Spleen (tissue), 11 donors: ENCODE measurements at regions not wholly inside any gene's neighbourhood (a gene's known extent, or its start where the extent isn't known, plus 50 kb on each side); places are given as distances from the start of the nearest gene placed in this dataset.
"Not testable (repeated sequence)": the region's sequence is repeated elsewhere in the genome, so short reads cannot be mapped to it uniquely, and the experiment has no call there.

Experiments used
- DNase-seq: peaks from one replicate; pipeline ENCODE4 v3.0.0-alpha.2; 2020
- H3K27ac ChIP-seq, 8 donors: fragments of 200-600 bp; sonication (generic) in 7 of 8; 1 replicate in 4 of 8; 2 replicates in 4 of 8; pipeline versions ENCODE4 v1.5.0 to v1.8.0; 2016 to 2021; ENCODE audit warnings: inconsistent platforms in 4 of 8, mild to moderate bottlenecking in 4 of 8, moderate library complexity in 1 of 8
- H3K27me3 ChIP-seq, 7 donors: fragments of 200-600 bp; sonication (generic) in 6 of 7; replicated peaks in 1 of 7; 1 replicate in 4 of 7; 2 replicates in 3 of 7; pipeline versions ENCODE4 v1.5.0 to v1.8.0; 2016 to 2021; ENCODE audit warnings: inconsistent platforms in 3 of 7, mild to moderate bottlenecking in 1 of 7
- H3K36me3 ChIP-seq, 6 donors: fragments of 200-600 bp; sonication (generic) in 5 of 6; 1 replicate in 4 of 6; 2 replicates in 2 of 6; pipeline versions ENCODE4 v1.5.0 to v1.8.0; 2016 to 2021; ENCODE audit warnings: inconsistent platforms in 2 of 6
- H3K4me1 ChIP-seq, 6 donors: fragments of 200-600 bp; sonication (generic) in 5 of 6; 1 replicate in 3 of 6; 2 replicates in 3 of 6; pipeline versions ENCODE4 v1.5.0 to v1.8.0; 2016 to 2021; ENCODE audit warnings: inconsistent platforms in 3 of 6
- H3K4me3 ChIP-seq, 8 donors: fragments of 200-600 bp; sonication (generic) in 7 of 8; 1 replicate in 4 of 8; 2 replicates in 4 of 8; pipeline versions ENCODE4 v1.5.0 to v1.8.0; 2016 to 2021; ENCODE audit warnings: inconsistent platforms in 4 of 8, mild to moderate bottlenecking in 4 of 8, moderate library complexity in 2 of 8
- H3K9me3 ChIP-seq, 8 donors: fragments of 200-600 bp; sonication (generic) in 7 of 8; 1 replicate in 4 of 8; 2 replicates in 4 of 8; pipeline versions ENCODE4 v1.5.0 to v1.8.0; 2016 to 2021; ENCODE audit warnings: inconsistent platforms in 4 of 8
- CTCF ChIP-seq, 11 experiments: fragments of 200-600 bp in 7 of 11; fragments of 450-650 bp in 4 of 11; sonication (generic) in 4 of 11; IDR thresholded peaks in 8 of 11; conservative IDR thresholded peaks in 3 of 11; 1 replicate in 7 of 11; 2 replicates in 4 of 11; pipeline versions ENCODE4 v1.4.0 to v1.8.0; 2016 to 2021; ENCODE audit warnings: antibody characterized with exemption in 11 of 11, inconsistent platforms in 4 of 11, mild to moderate bottlenecking in 1 of 11
- POLR2A ChIP-seq, 3 donors: fragments of 450-650 bp; IDR thresholded peaks; one replicate each; pipeline ENCODE4 v1.5.1; 2017; ENCODE audit warnings: antibody characterized with exemption in 3 of 3, mild to moderate bottlenecking in 1 of 3
- POLR2AphosphoS5 ChIP-seq, 3 donors: sonication (generic); formaldehyde crosslinking; IDR thresholded peaks; one replicate each; pipeline ENCODE4 v1.5.1; 2017; ENCODE audit warnings: antibody characterized with exemption in 3 of 3
- WGBS, 5 donors: extraction: QIAGEN DNeasy Blood & Tissue Kit in 3 of 5; methylation state at CpG; one replicate each; pipeline versions ENCODE4 v1.1.5 to v1.1.7; 2013 to 2018; 5-methylcytosine and 5-hydroxymethylcytosine counted together
- intact Hi-C: fragments of 100-400 bp; cut with DNase I; formaldehyde crosslinking; loops from one replicate; pipeline ENCODE4 v1.15.0; 2023; ENCODE audit warnings: low total_unique reads
- donor health status: healthy with polysubstance abuse.
- donor health status: DM: no; HTN: no; CAD: no; lungs with moderate emphysema.
- donor health status: DM: no; HTN: no; CAD: no.
- donor health status: Bipolar disorder and iron deficiency.
- donor health status: healthy.
- donor health status: DM: no; HTN: no; CAD: no.
- donor health status: DM: yes; HTN: yes; CAD: no.

GRCh38 chr12:67045650-67046049 is 223.5 kb upstream of the CAND1 start:
- no peaks in the 10 kb centered on the region for H3K36me3 ChIP-seq
- no peak overlapping the region for H3K4me3 ChIP-seq
- intact Hi-C loops: no loop called here
- WGBS, 5 donors: 86 to 94% (median 90%) methylated on average over 5 of the region's 5 CpGs
- peaks cover 0 to 3% (median 0%) of the 10 kb centered on the region in 8 donors for H3K9me3 ChIP-seq
- DNase-seq: no peak
- H3K27me3 ChIP-seq: no peaks in the 10 kb centered on the region
- no peak overlapping the region for H3K27ac ChIP-seq
- no peaks in the 10 kb centered on the region for H3K4me1 ChIP-seq
- TF ChIP-seq POLR2AphosphoS5 (IDR thresholded peaks at IDR 0.05) (no peak), CTCF (IDR thresholded peaks at IDR 0.05 in 8 of 11, conservative IDR thresholded peaks at IDR 0.05 in 3 of 11) (no peak), POLR2A (IDR thresholded peaks at IDR 0.05) (no peak)

GRCh38 chr12:67046062-67046461 is 223.1 kb upstream of the CAND1 start:
- no peak overlapping the region for H3K4me3 ChIP-seq
- H3K9me3 ChIP-seq: peaks cover 0 to 3% (median 0%) of the 10 kb centered on the region in 8 donors
- no peaks in the 10 kb centered on the region for H3K27me3 ChIP-seq
- intact Hi-C loops: no loop called here
- no peak overlapping the region for H3K27ac ChIP-seq
- WGBS, 5 donors: 85 to 94% (median 88%) methylated on average over 4 of the region's 4 CpGs
- no peaks in the 10 kb centered on the region for H3K4me1 ChIP-seq
- no peak for DNase-seq
- no peaks in the 10 kb centered on the region for H3K36me3 ChIP-seq
- TF ChIP-seq POLR2A (IDR thresholded peaks at IDR 0.05) (no peak), CTCF (IDR thresholded peaks at IDR 0.05 in 8 of 11, conservative IDR thresholded peaks at IDR 0.05 in 3 of 11) (no peak), POLR2AphosphoS5 (IDR thresholded peaks at IDR 0.05) (no peak)

- Histone ChIP-seq H3K9me3 (peaks cover 0 to 3% (median 0%) of the 10 kb centered on the region in 8 donors), H3K4me3 (no peak overlapping the region), H3K27me3 (no peaks in the 10 kb centered on the region), H3K36me3 (no peaks in the 10 kb centered on the region), H3K4me1 (no peaks in the 10 kb centered on the region), H3K27ac (no peak overlapping the region)
- no peak for DNase-seq
- WGBS, 5 donors: 88 to 98% (median 94%) methylated on average over 2 of the region's 2 CpGs
- TF ChIP-seq POLR2AphosphoS5 (IDR thresholded peaks at IDR 0.05): no peak
- no peak for TF ChIP-seq CTCF (IDR thresholded peaks at IDR 0.05 in 8 of 11, conservative IDR thresholded peaks at IDR 0.05 in 3 of 11)
- no peak for TF ChIP-seq POLR2A (IDR thresholded peaks at IDR 0.05)
- intact Hi-C loops: no loop called here
Observed at GRCh38 chr12:67047634-67048033, 221.5 kb upstream of the CAND1 start.

- DNase-seq: no peak
- WGBS, 5 donors: 83 to 94% (median 90%) methylated on average over 5 of the region's 5 CpGs
- Histone ChIP-seq H3K4me1 (no peaks in the 10 kb centered on the region), H3K4me3 (no peak overlapping the region), H3K27me3 (no peaks in the 10 kb centered on the region), H3K27ac (no peak overlapping the region), H3K9me3 (peaks cover 0 to 3% (median 0%) of the 10 kb centered on the region in 8 donors), H3K36me3 (no peaks in the 10 kb centered on the region)
- intact Hi-C loops: no loop called here
- TF ChIP-seq CTCF (IDR thresholded peaks at IDR 0.05 in 8 of 11, conservative IDR thresholded peaks at IDR 0.05 in 3 of 11) (no peak), POLR2AphosphoS5 (IDR thresholded peaks at IDR 0.05) (no peak), POLR2A (IDR thresholded peaks at IDR 0.05) (no peak)
Observed at GRCh38 chr12:67048371-67048770, 220.8 kb upstream of the CAND1 start.

- DNase-seq, H3K4me1 ChIP-seq, H3K4me3 ChIP-seq, H3K9me3 ChIP-seq, H3K27ac ChIP-seq, H3K27me3 ChIP-seq, intact Hi-C loops, H3K36me3 ChIP-seq: not testable (repeated sequence)
- 71 to 74% (median 73%) methylated on average over 4 of the region's 4 CpGs for WGBS, 5 donors
Observed at GRCh38 chr12:67049199-67049598, 220.0 kb upstream of the CAND1 start.
